ENCODE measurements at regions not wholly inside any gene's neighbourhood (a gene's known extent, or its start where the extent isn't known, plus 50 kb on each side); places are given as distances from the start of the nearest gene placed in this dataset.

DNA sequence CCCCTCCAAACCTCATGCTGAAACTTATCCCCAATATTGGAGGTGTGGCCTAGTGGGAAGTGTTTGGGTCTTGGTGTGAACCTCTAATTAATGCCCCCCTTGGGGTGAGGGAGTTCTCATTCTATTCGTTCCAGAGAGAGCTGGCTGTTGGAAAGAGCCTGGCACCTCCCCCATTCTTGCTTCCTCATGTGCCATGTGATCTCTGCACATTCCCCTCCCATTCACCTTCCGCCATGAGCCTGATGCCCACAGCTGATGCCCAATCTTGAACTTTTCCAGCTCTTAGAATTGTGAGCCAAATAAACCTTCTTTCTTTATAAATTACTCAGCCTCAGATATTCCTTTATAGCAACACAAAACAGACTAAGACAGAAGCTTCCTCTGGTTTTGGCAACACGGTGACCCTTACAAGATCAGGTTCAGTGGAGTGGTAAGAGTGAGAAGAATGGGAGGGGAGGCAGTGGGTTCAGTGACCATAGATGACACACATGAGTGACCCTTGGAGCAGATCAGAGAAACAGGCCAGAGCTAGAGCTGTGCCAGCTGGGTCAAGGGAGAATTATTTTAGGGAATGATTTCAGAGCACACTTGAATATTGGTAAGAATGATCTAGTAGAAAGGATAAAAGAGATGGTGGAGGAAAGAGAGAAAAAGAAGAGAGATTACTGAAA lies 176.4 kb downstream of the LY86 start:
- no peak overlapping the region for H3K27ac Mint-ChIP-seq
- intact Hi-C loops (cut with micrococcal nuclease), result no loop called here
- H3K4me1 Mint-ChIP-seq (ENCODE audit: low read depth), result peaks cover 3% of the 10 kb centered on the region
- H3K9me3 Mint-ChIP-seq, result no peaks in the 10 kb centered on the region
- no peak for DNase-seq (ENCODE audit: low spot score)
- H3K36me3 Mint-ChIP-seq (ENCODE audit: low read depth), result no peaks in the 10 kb centered on the region
- no peak overlapping the region for H3K4me3 Mint-ChIP-seq (ENCODE audit: low read depth)
- peaks cover 23% of the 10 kb centered on the region for H3K27me3 Mint-ChIP-seq (ENCODE audit: low read depth)

GRCh38 chr6:6766230-6766905 lies 177.8 kb downstream of the LY86 start:
- H3K9me3 Mint-ChIP-seq, result no peaks in the 10 kb centered on the region
- H3K4me3 Mint-ChIP-seq (ENCODE audit: low read depth), result no peak overlapping the region
- no peak for DNase-seq (ENCODE audit: low spot score)
- no peak overlapping the region for H3K27ac Mint-ChIP-seq
- H3K4me1 Mint-ChIP-seq (ENCODE audit: low read depth), result no peaks in the 10 kb centered on the region
- intact Hi-C loops (cut with micrococcal nuclease), result no loop called here
- peaks cover 23% of the 10 kb centered on the region for H3K27me3 Mint-ChIP-seq (ENCODE audit: low read depth)
- no peaks in the 10 kb centered on the region for H3K36me3 Mint-ChIP-seq (ENCODE audit: low read depth)

- Mint-ChIP-seq H3K36me3 (ENCODE audit: low read depth) (no peaks in the 10 kb centered on the region), H3K4me1 (ENCODE audit: low read depth) (peaks cover 2% of the 10 kb centered on the region), H3K9me3 (no peaks in the 10 kb centered on the region), H3K27me3 (ENCODE audit: low read depth) (peaks cover 20% of the 10 kb centered on the region), H3K27ac (no peak overlapping the region), H3K4me3 (ENCODE audit: low read depth) (no peak overlapping the region)
- no peak for DNase-seq (ENCODE audit: low spot score)
- intact Hi-C loops (cut with micrococcal nuclease), result no loop called here
Measured at GRCh38 chr6:6769466-6769865, 180.9 kb downstream of the LY86 start.

- Mint-ChIP-seq H3K36me3 (ENCODE audit: low read depth) (no peaks in the 10 kb centered on the region), H3K9me3 (no peaks in the 10 kb centered on the region), H3K4me3 (ENCODE audit: low read depth) (no peak overlapping the region), H3K27me3 (ENCODE audit: low read depth) (peaks cover 27% of the 10 kb centered on the region), H3K4me1 (ENCODE audit: low read depth) (peaks cover 2% of the 10 kb centered on the region), H3K27ac (no peak overlapping the region)
- intact Hi-C loops (cut with micrococcal nuclease), result no loop called here
- DNase-seq (ENCODE audit: low spot score), result no peak
Measured at GRCh38 chr6:6771224-6771945, 182.9 kb downstream of the LY86 start.

GRCh38 chr6:6771964-6772363 lies 183.4 kb downstream of the LY86 start:
- no peaks in the 10 kb centered on the region for H3K36me3 Mint-ChIP-seq (ENCODE audit: low read depth)
- H3K4me3 Mint-ChIP-seq (ENCODE audit: low read depth), result no peak overlapping the region
- peaks cover 2% of the 10 kb centered on the region for H3K4me1 Mint-ChIP-seq (ENCODE audit: low read depth)
- H3K9me3 Mint-ChIP-seq, result peaks cover 5% of the 10 kb centered on the region
- peaks cover 30% of the 10 kb centered on the region for H3K27me3 Mint-ChIP-seq (ENCODE audit: low read depth)
- H3K27ac Mint-ChIP-seq, result no peak overlapping the region
- intact Hi-C loops (cut with micrococcal nuclease), result no loop called here
- DNase-seq (ENCODE audit: low spot score), result no peak

GRCh38 chr6:6772751-6773150 lies 184.2 kb downstream of the LY86 start:
- intact Hi-C loops (cut with micrococcal nuclease), result no loop called here
- Mint-ChIP-seq H3K4me3 (ENCODE audit: low read depth) (no peak overlapping the region), H3K27ac (no peak overlapping the region), H3K9me3 (peaks cover 6% of the 10 kb centered on the region), H3K4me1 (ENCODE audit: low read depth) (peaks cover 2% of the 10 kb centered on the region), H3K27me3 (ENCODE audit: low read depth) (peaks cover 30% of the 10 kb centered on the region), H3K36me3 (ENCODE audit: low read depth) (no peaks in the 10 kb centered on the region)
- no peak for DNase-seq (ENCODE audit: low spot score)

DNA sequence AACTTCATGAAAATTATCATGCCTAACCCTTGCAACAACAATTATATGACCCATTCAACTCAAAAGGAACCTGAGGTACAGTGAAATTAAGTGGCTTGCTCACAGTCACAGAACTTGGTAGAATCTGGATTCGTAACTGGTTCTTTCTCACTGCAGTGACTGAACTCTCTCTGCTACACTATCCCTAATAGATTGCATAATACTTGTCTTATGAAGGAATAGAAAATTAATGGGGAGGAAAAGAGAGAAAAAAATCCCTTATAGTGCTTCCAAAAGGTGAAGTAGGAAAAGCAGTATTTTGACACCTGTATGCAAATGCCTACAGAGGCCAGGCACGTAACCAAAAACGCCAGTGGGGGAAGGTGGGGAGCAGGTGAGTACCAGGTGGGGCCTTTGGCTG lies 186.6 kb downstream of the LY86 start:
- Mint-ChIP-seq H3K4me3 (ENCODE audit: low read depth) (no peak overlapping the region), H3K36me3 (ENCODE audit: low read depth) (no peaks in the 10 kb centered on the region), H3K27ac (no peak overlapping the region), H3K27me3 (ENCODE audit: low read depth) (peaks cover 31% of the 10 kb centered on the region), H3K9me3 (peaks cover 6% of the 10 kb centered on the region), H3K4me1 (ENCODE audit: low read depth) (peaks cover 2% of the 10 kb centered on the region)
- intact Hi-C loops (cut with micrococcal nuclease), result no loop called here
- DNase-seq (ENCODE audit: low spot score), result no peak

DNA sequence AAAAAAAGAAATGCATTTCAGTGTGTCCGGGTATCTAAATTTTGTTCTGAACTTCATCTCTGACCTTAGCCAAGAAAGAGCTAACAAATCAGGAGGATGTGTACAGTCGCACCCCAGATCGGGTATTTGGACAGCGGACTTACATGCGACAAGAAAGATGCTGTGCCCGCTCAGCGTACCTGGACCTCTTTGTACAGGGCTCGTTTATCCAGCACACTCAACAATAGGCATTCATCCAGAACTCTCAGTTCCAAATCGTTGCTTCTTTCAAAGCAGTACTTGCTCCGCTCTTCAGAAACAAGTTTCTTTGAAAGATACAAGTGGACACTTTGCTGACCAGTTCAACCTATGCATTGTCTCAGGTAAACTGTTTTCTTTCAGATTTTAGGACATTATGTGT lies 191.7 kb downstream of the LY86 start:
- no peak overlapping the region for H3K27ac Mint-ChIP-seq
- intact Hi-C loops (cut with micrococcal nuclease), result no loop called here
- no peak for DNase-seq (ENCODE audit: low spot score)
- H3K4me1 Mint-ChIP-seq (ENCODE audit: low read depth), result no peaks in the 10 kb centered on the region
- H3K9me3 Mint-ChIP-seq, result peaks cover 6% of the 10 kb centered on the region
- peaks cover 27% of the 10 kb centered on the region for H3K27me3 Mint-ChIP-seq (ENCODE audit: low read depth)
- no peak overlapping the region for H3K4me3 Mint-ChIP-seq (ENCODE audit: low read depth)
- H3K36me3 Mint-ChIP-seq (ENCODE audit: low read depth), result no peaks in the 10 kb centered on the region

GRCh38 chr6:6781172-6781872 lies 192.8 kb downstream of the LY86 start:
- H3K4me1 Mint-ChIP-seq (ENCODE audit: low read depth), result peaks cover 3% of the 10 kb centered on the region
- no peak overlapping the region for H3K4me3 Mint-ChIP-seq (ENCODE audit: low read depth)
- no peaks in the 10 kb centered on the region for H3K36me3 Mint-ChIP-seq (ENCODE audit: low read depth)
- H3K27me3 Mint-ChIP-seq (ENCODE audit: low read depth), result peaks cover 24% of the 10 kb centered on the region
- DNase-seq (ENCODE audit: low spot score), result no peak
- intact Hi-C loops (cut with micrococcal nuclease), result no loop called here
- no peak overlapping the region for H3K27ac Mint-ChIP-seq
- H3K9me3 Mint-ChIP-seq, result peaks cover 6% of the 10 kb centered on the region

DNA sequence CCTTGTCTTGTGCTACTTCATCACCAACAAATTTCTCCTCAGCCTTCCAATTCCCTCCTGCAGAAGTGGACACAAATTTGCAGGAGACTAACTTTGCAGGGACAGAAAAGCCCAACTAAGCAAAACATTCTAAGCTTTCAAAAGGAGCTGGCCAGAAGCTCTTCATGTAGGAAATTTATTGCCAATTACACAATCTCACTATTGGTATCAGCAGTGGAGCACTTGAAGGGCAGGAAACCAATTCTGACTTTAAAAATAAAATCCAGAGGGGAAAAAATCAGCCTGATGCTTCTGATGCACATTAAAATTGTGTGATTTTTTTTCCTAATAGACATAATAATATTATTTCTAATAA lies 193.3 kb downstream of the LY86 start:
- intact Hi-C loops (cut with micrococcal nuclease), result no loop called here
- H3K27ac Mint-ChIP-seq, result no peak overlapping the region
- DNase-seq (ENCODE audit: low spot score), result no peak
- H3K4me3 Mint-ChIP-seq (ENCODE audit: low read depth), result no peak overlapping the region
- H3K9me3 Mint-ChIP-seq, result peaks cover 2% of the 10 kb centered on the region
- H3K27me3 Mint-ChIP-seq (ENCODE audit: low read depth), result peaks cover 22% of the 10 kb centered on the region
- H3K36me3 Mint-ChIP-seq (ENCODE audit: low read depth), result no peaks in the 10 kb centered on the region
- peaks cover 6% of the 10 kb centered on the region for H3K4me1 Mint-ChIP-seq (ENCODE audit: low read depth)

DNA sequence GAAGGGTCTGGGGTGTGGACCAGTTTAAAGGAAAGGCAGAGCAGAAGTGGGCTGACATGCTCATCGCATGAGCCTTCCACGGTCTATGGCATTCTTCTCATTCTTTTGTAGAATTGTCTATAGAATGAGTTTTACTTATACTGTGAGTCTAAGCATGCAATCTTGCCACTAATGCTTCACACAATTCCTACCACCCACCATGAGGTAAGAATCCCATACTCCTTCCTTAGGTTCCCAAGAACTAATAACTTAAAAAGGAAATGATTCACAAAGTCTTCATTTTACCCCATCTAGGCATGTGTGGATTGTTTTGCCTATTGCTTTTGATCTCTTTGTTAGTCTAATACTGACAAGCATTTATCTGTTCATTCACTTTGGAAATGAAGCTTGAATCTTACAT lies 195.2 kb downstream of the LY86 start:
- no peaks in the 10 kb centered on the region for H3K36me3 Mint-ChIP-seq (ENCODE audit: low read depth)

DNA sequence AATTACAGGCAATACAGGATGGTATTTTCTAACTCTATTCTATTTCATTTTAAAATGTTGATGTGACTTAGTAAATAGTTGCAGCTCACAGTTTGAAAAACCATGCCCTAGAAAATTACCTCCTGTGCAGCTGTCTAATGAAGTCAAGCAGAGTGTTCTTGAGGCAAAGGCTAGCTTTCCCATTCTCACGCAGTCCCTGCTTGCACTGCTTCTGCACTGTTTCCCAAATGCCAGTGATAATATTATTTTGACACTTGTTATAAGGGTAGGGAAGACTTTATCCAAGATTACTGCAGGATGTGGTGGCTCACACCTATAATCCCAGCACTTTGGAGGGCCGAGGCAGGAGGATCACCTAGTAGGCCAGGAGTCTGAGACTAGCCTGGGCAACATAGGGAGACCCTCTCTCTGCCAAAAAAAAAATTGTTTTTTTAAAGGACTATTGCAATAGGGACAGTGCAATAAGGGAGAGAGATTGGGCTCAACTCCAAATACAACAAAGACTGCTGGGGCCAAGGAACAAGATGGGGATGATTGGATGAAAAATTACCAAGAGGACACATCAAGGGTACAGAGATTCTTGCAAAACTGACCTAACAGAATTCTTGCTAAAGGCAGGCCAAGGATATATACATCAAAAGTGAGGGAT lies 196.1 kb downstream of the LY86 start:
- Mint-ChIP-seq H3K27ac (no peak overlapping the region), H3K4me1 (ENCODE audit: low read depth) (peaks cover 13% of the 10 kb centered on the region), H3K36me3 (ENCODE audit: low read depth) (no peaks in the 10 kb centered on the region), H3K4me3 (ENCODE audit: low read depth) (no peak overlapping the region), H3K9me3 (no peaks in the 10 kb centered on the region), H3K27me3 (ENCODE audit: low read depth) (peaks cover 15% of the 10 kb centered on the region)
- intact Hi-C loops (cut with micrococcal nuclease), result loop anchor here (5.0 kb wide), 1 partner anchor 458 kb away; no protein-coding TSS in a partner anchor
- no peak for DNase-seq (ENCODE audit: low spot score)

More for the DNA sequence above, 195.2 kb downstream of the LY86 start:
- no peak overlapping the region for H3K4me3 Mint-ChIP-seq (ENCODE audit: low read depth)
- H3K4me1 Mint-ChIP-seq (ENCODE audit: low read depth), result peaks cover 13% of the 10 kb centered on the region
- no peak for DNase-seq (ENCODE audit: low spot score)
- H3K27ac Mint-ChIP-seq, result no peak overlapping the region
- H3K9me3 Mint-ChIP-seq, result no peaks in the 10 kb centered on the region
- intact Hi-C loops (cut with micrococcal nuclease), result no loop called here
- H3K27me3 Mint-ChIP-seq (ENCODE audit: low read depth), result peaks cover 19% of the 10 kb centered on the region
